KBM-7 (cell line): ENCODE measurements at regions not wholly inside any gene's neighbourhood (a gene's known extent, or its start where the extent isn't known, plus 50 kb on each side); places are given as distances from the start of the nearest gene placed in this dataset.
"Not testable (repeated sequence)": the region's sequence is repeated elsewhere in the genome, so short reads cannot be mapped to it uniquely, and the experiment has no call there.

ENCODE experiments used
- DNase-seq: peaks from one replicate; pipeline ENCODE4 v3.0.0-alpha.2; 2015
- in situ Hi-C: fragments of 300-500 bp; cut with MboI; formaldehyde crosslinking; loops from 2 replicates; pipeline ENCODE4 v1.14.3; 2020; ENCODE audit warnings: low sequenced_read_pairs, low pct_unique_long_range_greater_than_20kb, mixed read lengths

DNA sequence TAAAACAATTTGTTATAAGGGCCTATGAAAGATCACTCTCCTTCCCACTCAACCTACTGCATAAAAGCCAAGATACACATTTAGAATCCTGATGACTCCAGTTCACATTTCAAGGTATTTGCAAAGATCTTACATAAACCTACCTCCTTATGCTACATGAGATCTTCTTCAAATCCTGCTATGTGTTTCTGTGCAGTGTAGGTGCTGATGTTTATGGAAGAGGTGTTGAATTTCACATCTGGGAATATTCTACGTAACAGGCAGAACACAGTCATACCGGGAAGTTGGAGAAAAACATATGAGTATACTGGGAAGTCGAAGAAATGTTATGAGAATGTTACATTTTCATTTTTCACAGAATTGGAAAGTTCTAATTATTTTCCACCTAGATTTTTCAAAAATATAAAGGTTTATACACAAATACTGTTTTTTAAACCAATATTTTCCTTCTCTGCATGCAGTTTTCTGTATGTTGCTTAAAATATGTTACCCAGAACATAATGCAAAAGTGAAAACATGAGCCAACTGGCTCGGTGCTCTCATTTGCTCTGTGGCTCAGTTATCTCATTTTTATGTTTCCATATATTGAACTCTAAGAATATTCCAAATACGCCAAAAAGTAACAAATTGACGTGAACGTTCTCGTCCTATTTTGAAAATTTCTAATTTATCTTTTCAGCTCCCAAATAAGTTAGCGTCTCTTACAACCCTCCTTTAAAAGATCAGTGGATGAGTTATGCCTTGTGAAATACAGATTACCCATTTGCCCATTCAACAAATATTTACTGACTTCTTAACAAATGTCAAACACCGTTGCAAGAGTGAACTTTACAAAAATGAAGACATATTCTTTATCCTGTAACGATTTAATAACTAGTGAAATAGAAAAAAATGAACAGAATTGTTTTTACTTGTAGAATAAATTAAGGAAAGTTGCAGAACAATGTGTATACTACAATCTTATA lies 899.3 kb downstream of the STIM2 start:
- in situ Hi-C loops = no loop called here

DNA sequence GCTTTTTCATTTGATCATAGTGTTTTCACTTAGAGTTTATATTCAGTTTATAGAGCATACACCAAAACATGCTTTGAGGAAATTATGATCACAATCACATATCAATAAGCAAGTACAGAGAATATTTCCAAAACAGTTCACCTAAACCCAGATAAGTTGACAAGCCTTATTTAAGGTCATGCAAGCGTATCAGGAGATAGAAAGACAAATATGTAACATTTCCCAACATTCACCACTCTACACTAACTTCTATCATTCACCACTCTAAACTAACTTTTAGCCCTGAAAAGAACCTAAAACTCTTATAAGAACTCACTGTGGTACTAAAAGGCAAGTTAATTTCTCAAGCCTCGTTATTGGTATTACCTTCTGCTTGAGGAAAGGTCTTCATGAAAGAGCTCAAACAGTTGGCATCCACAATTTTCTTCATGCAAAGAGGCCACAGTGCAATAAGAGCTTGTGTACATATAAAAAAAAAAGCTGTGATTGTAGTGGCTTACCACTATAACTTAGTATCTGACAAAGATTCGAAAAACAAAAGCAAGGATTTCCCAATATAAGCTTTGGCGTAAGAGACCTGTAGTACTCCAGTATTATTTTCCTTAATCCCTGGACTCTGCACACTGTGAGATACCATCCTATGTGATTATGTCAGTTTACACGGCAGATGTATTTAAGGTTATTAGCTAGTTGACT lies 903.3 kb downstream of the STIM2 start:
- in situ Hi-C loops = no loop called here
- no peak for DNase-seq

More for the DNA sequence above, 899.3 kb downstream of the STIM2 start:
- DNase-seq = no peak

DNA sequence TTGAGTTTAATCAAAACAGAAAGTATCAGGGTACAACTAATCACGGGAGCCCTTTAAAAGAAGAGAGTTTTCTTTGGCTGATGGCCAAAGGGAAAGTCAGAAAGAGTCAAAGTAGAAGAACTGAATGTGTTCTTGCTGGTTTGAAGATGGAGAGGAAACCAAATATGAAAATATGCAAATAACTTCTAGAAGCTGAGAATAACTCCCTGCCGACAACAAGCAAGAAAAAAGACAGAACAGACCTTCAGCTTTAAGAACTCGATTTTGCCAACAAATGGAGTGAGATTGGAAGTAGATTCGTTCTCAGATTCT lies 903.8 kb downstream of the STIM2 start:
- no peak for DNase-seq
- in situ Hi-C loops = no loop called here

DNA sequence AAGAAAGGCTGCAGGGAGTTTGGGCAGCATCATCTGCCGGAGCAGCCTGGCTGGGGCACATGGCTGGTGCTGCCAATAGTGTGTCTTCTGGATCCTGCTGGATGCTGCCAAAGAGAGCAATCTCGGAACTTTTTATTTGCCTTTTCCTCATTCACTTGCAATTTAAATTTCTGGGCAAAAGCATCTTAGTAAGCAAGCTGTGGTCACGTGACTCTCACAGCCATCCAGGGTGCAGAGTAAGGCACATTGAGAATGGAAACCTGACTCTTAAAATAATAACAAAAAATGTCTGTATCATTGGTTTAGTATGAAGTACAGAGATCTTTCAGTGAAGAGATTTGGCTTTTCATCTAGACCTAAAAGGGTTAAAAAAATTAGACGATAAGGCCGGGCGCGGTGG lies 910.3 kb downstream of the STIM2 start:
- DNase-seq = no peak
- in situ Hi-C loops = no loop called here

GRCh38 chr4:27775156-27775555 lies 914.5 kb downstream of the STIM2 start:
- no peak for DNase-seq
- in situ Hi-C loops = no loop called here

DNA sequence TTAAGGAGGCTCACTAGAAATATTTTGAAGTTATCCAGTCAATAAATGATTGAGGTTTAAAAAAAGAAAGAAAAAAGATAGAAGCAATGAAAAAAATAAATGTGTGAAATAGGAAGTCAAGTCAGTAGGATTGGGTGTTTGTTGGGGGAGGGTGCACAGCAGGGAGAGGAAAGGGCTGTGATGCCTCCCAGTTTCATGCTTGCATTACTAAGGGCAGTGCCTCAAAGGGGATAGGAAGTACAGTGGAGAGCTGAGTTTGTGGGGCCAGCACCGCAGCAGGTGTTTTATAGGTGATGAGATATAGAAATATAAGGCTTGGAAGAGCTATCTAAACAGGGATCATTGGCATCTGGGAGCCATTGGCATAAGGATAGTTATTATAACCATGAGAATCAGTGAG lies 919.2 kb downstream of the STIM2 start:
- in situ Hi-C loops = no loop called here
- DNase-seq = no peak

- DNase-seq = no peak
Measured at GRCh38 chr4:27787195-27787594, 926.6 kb downstream of the STIM2 start.

DNA sequence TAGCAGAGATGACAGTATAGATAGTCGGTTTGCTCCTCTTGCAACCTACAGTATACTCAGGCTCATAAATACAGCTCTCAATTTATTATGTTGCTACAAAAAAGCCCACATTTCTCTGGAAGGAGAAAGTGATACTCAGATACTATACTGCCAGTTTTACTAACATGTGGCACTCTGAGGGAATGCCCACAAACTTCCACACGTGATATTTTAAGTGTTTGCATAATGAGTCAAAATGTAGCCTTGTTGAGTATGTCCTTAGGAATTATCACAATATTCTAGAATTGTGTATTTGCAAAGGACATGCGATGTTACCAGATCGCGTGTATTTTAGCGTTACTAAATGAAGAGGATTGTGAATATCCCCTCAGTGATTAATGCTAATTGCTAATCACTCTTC lies 929.1 kb downstream of the STIM2 start:
- no peak for DNase-seq
- in situ Hi-C loops = no loop called here

More at GRCh38 chr4:27787195-27787594, 926.6 kb downstream of the STIM2 start:
- in situ Hi-C loops = no loop called here

- DNase-seq = no peak
- in situ Hi-C loops = no loop called here
Measured at GRCh38 chr4:27790911-27791310, 930.3 kb downstream of the STIM2 start.

DNA sequence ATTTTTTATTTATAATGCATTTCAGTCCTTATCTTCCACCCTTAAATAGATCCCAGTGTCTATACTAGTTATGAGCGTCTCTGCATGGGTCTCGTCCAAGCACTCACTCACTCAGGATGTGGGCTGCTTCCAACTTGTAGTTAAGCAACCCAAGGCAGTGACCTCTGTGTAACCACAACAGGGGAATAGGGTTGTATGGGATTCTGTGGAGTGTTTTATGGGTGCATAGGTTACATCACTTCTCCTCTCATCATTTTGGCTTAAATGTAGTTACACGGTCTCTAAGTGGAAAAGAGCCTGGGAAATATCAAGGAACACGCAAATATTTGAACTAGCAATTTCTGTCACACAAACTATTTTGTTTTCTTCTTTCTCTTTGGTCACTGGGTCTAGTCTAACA lies 931.0 kb downstream of the STIM2 start:
- in situ Hi-C loops = no loop called here
- DNase-seq = no peak

DNA sequence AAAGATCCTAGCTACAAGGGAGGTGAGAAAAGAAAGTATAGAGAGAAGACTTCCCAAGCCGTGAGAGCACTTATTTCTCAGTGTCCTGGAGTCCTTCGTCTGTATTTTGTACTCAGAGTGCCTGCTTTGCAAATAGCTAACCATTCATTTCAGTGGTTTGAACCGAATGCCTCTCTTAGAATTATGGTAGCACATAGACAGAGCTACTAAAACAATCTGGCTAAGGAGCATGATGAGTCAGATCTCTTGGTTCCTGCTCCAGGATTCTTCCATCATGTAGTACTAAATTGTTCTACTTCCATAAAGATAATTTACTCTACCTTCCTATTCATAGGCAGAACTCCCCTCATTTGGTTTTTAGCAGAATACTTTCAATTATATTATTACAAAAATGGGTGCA lies 946.6 kb downstream of the STIM2 start:
- in situ Hi-C loops = no loop called here
- no peak for DNase-seq

DNA sequence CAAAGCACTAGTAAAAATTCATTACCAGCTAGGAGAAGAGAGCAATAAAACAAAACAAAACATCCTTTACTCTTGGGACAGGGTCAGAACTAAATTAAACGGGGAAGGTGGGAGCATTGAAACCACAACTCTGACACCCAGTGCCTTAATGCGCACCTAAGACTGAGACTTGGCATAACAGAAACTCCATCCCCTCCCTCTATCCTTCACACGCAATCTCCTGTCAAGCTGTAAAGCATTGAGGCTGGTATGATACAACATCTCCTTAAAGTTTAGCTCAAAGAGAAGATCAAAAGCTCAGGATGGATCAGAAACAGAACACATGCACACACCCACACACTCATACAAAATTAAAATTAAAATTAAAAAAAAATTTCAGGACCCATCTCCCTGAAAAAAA lies 951.3 kb downstream of the STIM2 start:
- in situ Hi-C loops = no loop called here
- DNase-seq = no peak

GRCh38 chr4:27813226-27813625 lies 952.6 kb downstream of the STIM2 start:
- in situ Hi-C loops, DNase-seq: not testable (repeated sequence)

GRCh38 chr4:27813699-27814425 lies 953.2 kb downstream of the STIM2 start:
- DNase-seq, in situ Hi-C loops: not testable (repeated sequence)

DNA sequence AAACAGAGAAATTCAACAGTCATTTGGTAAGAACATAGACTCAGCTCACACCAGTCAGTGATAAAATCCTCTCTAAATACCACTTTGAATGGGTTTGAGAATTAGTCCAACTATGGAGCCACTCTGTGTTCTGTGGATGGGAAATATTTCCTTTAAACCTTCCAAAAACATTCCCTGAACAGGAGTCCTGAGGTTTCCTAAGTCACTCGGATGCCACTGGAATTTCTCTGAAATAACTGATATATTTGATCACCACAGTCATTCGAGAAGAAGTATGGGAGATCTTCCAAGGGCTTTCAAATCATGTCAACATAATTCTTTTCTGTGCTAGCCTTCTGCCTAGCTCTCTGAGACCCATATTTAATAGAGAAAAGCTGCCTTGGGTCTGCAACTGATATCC lies 958.6 kb downstream of the STIM2 start:
- in situ Hi-C loops = no loop called here
- DNase-seq = no peak

- in situ Hi-C loops = no loop called here
- DNase-seq = no peak
Measured at GRCh38 chr4:27828843-27829242, 968.2 kb downstream of the STIM2 start.

DNA sequence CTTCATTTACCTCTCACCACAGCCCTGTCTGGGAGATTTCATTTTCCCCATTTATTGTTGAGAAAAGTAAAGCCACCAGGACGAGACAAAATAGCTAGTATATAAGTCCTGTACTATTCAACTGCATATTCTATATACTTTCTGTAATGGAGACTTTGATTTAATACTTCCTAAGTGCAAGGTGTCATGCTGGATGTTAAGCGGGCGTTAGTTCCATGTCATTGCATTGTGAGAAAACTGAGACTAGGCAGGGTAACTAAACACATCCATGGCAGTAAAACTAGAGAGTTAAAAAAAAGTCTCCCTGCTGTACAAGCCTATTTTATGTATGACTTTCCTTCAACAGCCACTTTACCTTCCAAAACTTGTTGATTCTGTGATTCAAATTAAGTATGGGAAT lies 969.6 kb downstream of the STIM2 start:
- DNase-seq = no peak
- in situ Hi-C loops = no loop called here

- DNase-seq = no peak
- in situ Hi-C loops = no loop called here
Measured at GRCh38 chr4:27835851-27836250, 975.2 kb downstream of the STIM2 start.

GRCh38 chr4:27836523-27836922 lies 975.9 kb downstream of the STIM2 start:
- in situ Hi-C loops = no loop called here
- DNase-seq = no peak

DNA sequence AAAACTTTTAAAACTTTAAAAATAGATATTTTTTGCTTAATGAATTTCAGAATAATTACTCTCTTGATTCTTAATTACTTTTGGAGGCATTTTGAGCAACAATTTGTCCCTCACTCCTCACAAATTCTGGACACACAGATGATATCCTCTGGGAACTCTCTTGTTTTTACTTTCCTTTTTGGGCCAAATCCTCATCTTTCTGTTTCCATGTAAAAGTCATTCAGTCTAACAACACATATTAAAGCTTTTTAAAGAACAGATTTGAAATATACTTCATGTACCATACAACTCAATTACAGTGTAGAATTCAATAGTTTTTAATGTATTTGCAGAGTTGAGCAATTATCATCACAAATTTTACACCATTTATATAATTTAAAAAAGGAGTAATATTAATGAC lies 983.1 kb downstream of the STIM2 start:
- in situ Hi-C loops = no loop called here
- DNase-seq = no peak
